Natural killer cell treated with Interleukin-12 subunit alpha and Interleukin-12 subunit beta and Interleukin-15 and Interleukin-18, amount 100 ng/mL, for 72 hours (primary cell): ENCODE measurements at regions not wholly inside any gene's neighbourhood (a gene's known extent, or its start where the extent isn't known, plus 50 kb on each side); places are given as distances from the start of the nearest gene placed in this dataset.

Experiments used
- ATAC-seq, 2 donors: fragments of 150-1000 bp; cut with Tn5 transposase in 1 of 2; sonication (Bioruptor Pico), chemical (Tn5 transposase) in 1 of 2; 2 replicates each; pipeline ENCODE4 v1.10.0; 2021
- DNase-seq: peaks from one replicate; pipeline ENCODE4 v3.0.0; 2022; ENCODE audit warnings: low spot score
- H3K27ac Mint-ChIP-seq, 2 donors: 1 replicate in 1 of 2; 2 replicates in 1 of 2; pipeline ENCODE4 v1.8.0; 2022; ENCODE audit warnings: mixed read lengths in 2 of 2, mild to moderate bottlenecking in 1 of 2, moderate library complexity in 1 of 2
- H3K27me3 Mint-ChIP-seq, 2 donors: 1 replicate in 1 of 2; 2 replicates in 1 of 2; pipeline ENCODE4 v1.8.0; 2022; ENCODE audit warnings: mixed read lengths in 2 of 2
- H3K36me3 Mint-ChIP-seq: one replicate; pipeline ENCODE4 v1.8.0; 2022; ENCODE audit warnings: mixed read lengths
- H3K4me1 Mint-ChIP-seq, 2 donors: 1 replicate in 1 of 2; 2 replicates in 1 of 2; pipeline ENCODE4 v1.8.0; 2022; ENCODE audit warnings: low read depth in 2 of 2, mixed read lengths in 2 of 2, mild to moderate bottlenecking in 1 of 2
- H3K4me3 Mint-ChIP-seq: one replicate; pipeline ENCODE4 v1.8.0; 2022; ENCODE audit warnings: mixed read lengths
- H3K9me3 Mint-ChIP-seq: 2 replicates; pipeline ENCODE4 v1.8.0; 2022; ENCODE audit warnings: mixed read lengths

GRCh38 chr4:111480510-111480909 is 664.7 kb upstream of the FAM241A start:
- H3K27me3 Mint-ChIP-seq = no peaks in the 10 kb centered on the region
- peaks cover 13% of the 10 kb centered on the region for H3K36me3 Mint-ChIP-seq

GRCh38 chr4:111483375-111484169 is 661.7 kb upstream of the FAM241A start:
- Mint-ChIP-seq H3K27me3 (no peaks in the 10 kb centered on the region), H3K9me3 (peaks cover 37% of the 10 kb centered on the region), H3K4me3 (no peak overlapping the region), H3K27ac (no peak overlapping the region), H3K4me1 (no peaks in the 10 kb centered on the region), H3K36me3 (peaks cover 17% of the 10 kb centered on the region)
- no peak for DNase-seq
- ATAC-seq = no peak

More at GRCh38 chr4:111480510-111480909, 664.7 kb upstream of the FAM241A start:
- ATAC-seq (no peak), DNase-seq (no peak)
- Mint-ChIP-seq H3K27ac (no peak overlapping the region), H3K4me3 (no peak overlapping the region), H3K4me1 (no peaks in the 10 kb centered on the region), H3K9me3 (peaks cover 18% of the 10 kb centered on the region)

- Mint-ChIP-seq H3K4me1 (no peaks in the 10 kb centered on the region), H3K4me3 (no peak overlapping the region), H3K27ac (no peak overlapping the region), H3K27me3 (no peaks in the 10 kb centered on the region), H3K36me3 (no peaks in the 10 kb centered on the region), H3K9me3 (peaks cover 13% of the 10 kb centered on the region)
- ATAC-seq (no peak), DNase-seq (no peak)
Measured at GRCh38 chr4:111492496-111492895, 652.8 kb upstream of the FAM241A start.

- H3K36me3 Mint-ChIP-seq = no peaks in the 10 kb centered on the region
- H3K27ac Mint-ChIP-seq = no peak overlapping the region
- no peak for DNase-seq
- H3K4me3 Mint-ChIP-seq = no peak overlapping the region
- H3K9me3 Mint-ChIP-seq = peaks cover 4% of the 10 kb centered on the region
- H3K27me3 Mint-ChIP-seq = no peaks in the 10 kb centered on the region
- no peak for ATAC-seq
- no peaks in the 10 kb centered on the region for H3K4me1 Mint-ChIP-seq
Measured at GRCh38 chr4:111494471-111494870, 650.8 kb upstream of the FAM241A start.

- no peak for DNase-seq
- H3K36me3 Mint-ChIP-seq = no peaks in the 10 kb centered on the region
- ATAC-seq = no peak
- H3K27ac Mint-ChIP-seq = no peak overlapping the region
- no peak overlapping the region for H3K4me3 Mint-ChIP-seq
- peaks cover 4% of the 10 kb centered on the region for H3K9me3 Mint-ChIP-seq
- H3K27me3 Mint-ChIP-seq = no peaks in the 10 kb centered on the region
- no peaks in the 10 kb centered on the region for H3K4me1 Mint-ChIP-seq
Measured at GRCh38 chr4:111494971-111495370, 650.3 kb upstream of the FAM241A start.

- ATAC-seq (no peak), DNase-seq (no peak)
- Mint-ChIP-seq H3K27me3 (no peaks in the 10 kb centered on the region), H3K27ac (no peak overlapping the region), H3K4me3 (no peak overlapping the region), H3K4me1 (no peaks in the 10 kb centered on the region), H3K9me3 (no peaks in the 10 kb centered on the region), H3K36me3 (no peaks in the 10 kb centered on the region)
Measured at GRCh38 chr4:111499291-111499690, 646.0 kb upstream of the FAM241A start.

GRCh38 chr4:111499706-111500105 is 645.5 kb upstream of the FAM241A start:
- no peak overlapping the region for H3K4me3 Mint-ChIP-seq
- no peaks in the 10 kb centered on the region for H3K36me3 Mint-ChIP-seq
- no peak for ATAC-seq
- H3K4me1 Mint-ChIP-seq = no peaks in the 10 kb centered on the region
- H3K27me3 Mint-ChIP-seq = no peaks in the 10 kb centered on the region
- H3K9me3 Mint-ChIP-seq = peaks cover 3% of the 10 kb centered on the region
- H3K27ac Mint-ChIP-seq = no peak overlapping the region
- DNase-seq = no peak

- Mint-ChIP-seq H3K4me3 (no peak overlapping the region), H3K27ac (no peak overlapping the region), H3K36me3 (no peaks in the 10 kb centered on the region), H3K4me1 (no peaks in the 10 kb centered on the region), H3K27me3 (no peaks in the 10 kb centered on the region), H3K9me3 (peaks cover 3% of the 10 kb centered on the region)
- ATAC-seq (no peak), DNase-seq (no peak)
Measured at GRCh38 chr4:111500858-111501257, 644.4 kb upstream of the FAM241A start.

GRCh38 chr4:111501946-111502345 is 643.3 kb upstream of the FAM241A start:
- ATAC-seq (no peak), DNase-seq (no peak)
- H3K27me3 Mint-ChIP-seq = no peaks in the 10 kb centered on the region
- no peaks in the 10 kb centered on the region for H3K4me1 Mint-ChIP-seq
- no peak overlapping the region for H3K4me3 Mint-ChIP-seq
- H3K27ac Mint-ChIP-seq = no peak overlapping the region
- no peaks in the 10 kb centered on the region for H3K36me3 Mint-ChIP-seq
- peaks cover 3% of the 10 kb centered on the region for H3K9me3 Mint-ChIP-seq

- ATAC-seq (no peak), DNase-seq (no peak)
- H3K4me3 Mint-ChIP-seq = no peak overlapping the region
- H3K27ac Mint-ChIP-seq = no peak overlapping the region
- H3K9me3 Mint-ChIP-seq = peaks cover 3% of the 10 kb centered on the region
- H3K4me1 Mint-ChIP-seq = no peaks in the 10 kb centered on the region
- no peaks in the 10 kb centered on the region for H3K36me3 Mint-ChIP-seq
- no peaks in the 10 kb centered on the region for H3K27me3 Mint-ChIP-seq
Measured at GRCh38 chr4:111502626-111503025, 642.6 kb upstream of the FAM241A start.

- H3K27ac Mint-ChIP-seq = no peak overlapping the region
- ATAC-seq (no peak), DNase-seq (no peak)
- H3K9me3 Mint-ChIP-seq = peaks cover 8% of the 10 kb centered on the region
- no peaks in the 10 kb centered on the region for H3K27me3 Mint-ChIP-seq
- H3K4me1 Mint-ChIP-seq = no peaks in the 10 kb centered on the region
- no peak overlapping the region for H3K4me3 Mint-ChIP-seq
- H3K36me3 Mint-ChIP-seq = no peaks in the 10 kb centered on the region
Measured at GRCh38 chr4:111506706-111507105, 638.5 kb upstream of the FAM241A start.

- peaks cover 8% of the 10 kb centered on the region for H3K9me3 Mint-ChIP-seq
- DNase-seq (no peak), ATAC-seq (no peak)
- no peak overlapping the region for H3K4me3 Mint-ChIP-seq
- no peak overlapping the region for H3K27ac Mint-ChIP-seq
- H3K27me3 Mint-ChIP-seq = no peaks in the 10 kb centered on the region
- no peaks in the 10 kb centered on the region for H3K4me1 Mint-ChIP-seq
- no peaks in the 10 kb centered on the region for H3K36me3 Mint-ChIP-seq
Measured at GRCh38 chr4:111510535-111510934, 634.7 kb upstream of the FAM241A start.

GRCh38 chr4:111512081-111512783 is 633.0 kb upstream of the FAM241A start:
- ATAC-seq (no peak), DNase-seq (no peak)
- Mint-ChIP-seq H3K9me3 (peaks cover 14% of the 10 kb centered on the region), H3K36me3 (no peaks in the 10 kb centered on the region), H3K27me3 (no peaks in the 10 kb centered on the region), H3K4me3 (no peak overlapping the region), H3K27ac (no peak overlapping the region), H3K4me1 (no peaks in the 10 kb centered on the region)

GRCh38 chr4:111519683-111520082 is 625.6 kb upstream of the FAM241A start:
- peaks cover 18% of the 10 kb centered on the region for H3K9me3 Mint-ChIP-seq
- H3K27ac Mint-ChIP-seq = no peak overlapping the region
- no peaks in the 10 kb centered on the region for H3K36me3 Mint-ChIP-seq
- H3K4me3 Mint-ChIP-seq = no peak overlapping the region
- ATAC-seq = no peak
- no peaks in the 10 kb centered on the region for H3K4me1 Mint-ChIP-seq
- no peak for DNase-seq
- no peaks in the 10 kb centered on the region for H3K27me3 Mint-ChIP-seq
